Activated CD4-positive, alpha-beta T cell treated with anti-CD3 and anti-CD28 coated beads, Interleukin-2, Interleukin-4, amounts not matched to agents 100 ng/mL and 50 ng/mL, durations not matched to agents 16 hours and 8 hours (primary cell): ENCODE measurements at regions not wholly inside any gene's neighbourhood (a gene's known extent, or its start where the extent isn't known, plus 50 kb on each side); places are given as distances from the start of the nearest gene placed in this dataset.
A peak's percentile ranks its signal among the peaks of the same experiment; 100 is the strongest.

Source experiments
- DNase-seq: peaks from one replicate; pipeline ENCODE4 v3.0.0-alpha.2; 2020; ENCODE audit warnings: low spot score

DNA sequence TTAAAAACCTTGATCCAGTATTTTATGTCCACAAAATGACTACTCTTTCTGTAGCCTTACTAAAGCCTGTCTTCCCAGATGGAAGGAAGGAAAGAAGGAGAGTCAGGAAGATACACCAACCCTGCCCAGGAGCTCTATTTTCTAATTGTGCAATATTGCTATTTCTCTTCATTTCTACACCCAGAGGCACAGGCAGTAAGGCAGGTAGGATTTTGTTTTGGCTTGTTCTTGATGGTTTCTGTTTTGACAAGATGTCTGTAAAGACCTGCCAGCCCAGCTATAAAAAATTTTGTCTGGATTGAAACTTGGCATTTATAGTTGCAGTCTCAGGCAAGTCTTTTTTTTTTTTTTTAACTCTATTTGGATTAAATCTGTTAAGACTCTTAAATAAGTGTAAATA is 587.5 kb upstream of the ARID1B start:
- no peak for DNase-seq

DNA sequence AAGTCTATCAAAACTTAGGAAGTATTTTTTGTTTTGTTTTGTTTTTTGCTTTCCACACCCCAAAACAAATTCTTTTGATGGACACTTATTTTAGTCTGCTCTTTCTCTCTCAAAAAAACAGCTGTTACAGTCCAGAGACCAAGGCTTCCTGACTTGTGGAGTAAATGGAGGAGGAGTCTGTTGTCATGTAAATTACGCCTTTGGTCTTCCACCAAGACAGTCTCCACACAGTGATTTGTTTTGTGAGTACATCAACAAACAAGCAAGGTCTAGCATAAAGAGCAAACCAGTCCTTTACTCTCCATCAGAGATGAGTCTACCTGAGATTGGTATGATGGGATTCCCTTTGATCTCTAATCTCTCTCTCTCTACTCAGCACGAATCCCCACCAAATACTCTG is 588.0 kb upstream of the ARID1B start:
- no peak for DNase-seq

GRCh38 chr6:156185113-156185512 is 592.1 kb upstream of the ARID1B start:
- DNase-seq: no peak

GRCh38 chr6:156183678-156184077 is 593.5 kb upstream of the ARID1B start:
- DNase-seq: no peak

DNA sequence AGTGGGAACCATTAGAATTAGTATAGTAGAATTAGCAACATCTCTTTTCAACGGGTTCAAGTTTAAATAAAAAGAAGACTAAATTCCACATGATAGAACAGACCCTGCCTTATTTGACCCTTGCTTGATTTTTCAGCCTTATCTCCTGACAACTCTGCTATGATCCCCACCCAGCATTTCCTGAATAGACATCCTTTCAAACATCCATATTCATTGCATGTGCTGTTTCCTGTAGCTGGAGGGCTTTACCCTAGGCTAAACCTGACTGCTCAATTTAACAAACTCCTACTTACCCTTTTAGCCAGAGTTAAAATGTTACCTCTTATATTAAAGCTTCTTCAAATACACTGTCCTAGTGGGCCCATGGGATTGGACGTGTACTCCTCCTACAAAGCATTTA is 594.8 kb upstream of the ARID1B start:
- no peak for DNase-seq

DNA sequence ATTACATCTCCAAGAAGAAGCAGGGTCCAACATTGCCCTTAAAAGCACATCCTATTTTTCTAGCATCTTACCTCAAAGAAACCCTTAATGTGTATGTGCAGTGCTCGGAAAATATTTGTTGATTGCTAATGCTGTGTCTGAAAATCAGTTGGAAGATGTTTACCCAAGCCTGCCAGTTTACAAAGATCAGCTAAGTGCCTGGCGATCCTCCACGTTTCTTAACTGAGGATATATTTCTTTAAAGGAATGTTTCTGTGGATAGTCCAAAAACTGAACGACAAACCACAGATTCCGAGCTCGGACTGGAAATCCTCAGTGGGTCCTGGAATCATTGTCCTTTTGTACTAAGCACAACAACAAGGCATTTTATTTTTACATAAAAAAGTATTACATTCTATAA is 595.7 kb upstream of the ARID1B start:
- no peak for DNase-seq

DNA sequence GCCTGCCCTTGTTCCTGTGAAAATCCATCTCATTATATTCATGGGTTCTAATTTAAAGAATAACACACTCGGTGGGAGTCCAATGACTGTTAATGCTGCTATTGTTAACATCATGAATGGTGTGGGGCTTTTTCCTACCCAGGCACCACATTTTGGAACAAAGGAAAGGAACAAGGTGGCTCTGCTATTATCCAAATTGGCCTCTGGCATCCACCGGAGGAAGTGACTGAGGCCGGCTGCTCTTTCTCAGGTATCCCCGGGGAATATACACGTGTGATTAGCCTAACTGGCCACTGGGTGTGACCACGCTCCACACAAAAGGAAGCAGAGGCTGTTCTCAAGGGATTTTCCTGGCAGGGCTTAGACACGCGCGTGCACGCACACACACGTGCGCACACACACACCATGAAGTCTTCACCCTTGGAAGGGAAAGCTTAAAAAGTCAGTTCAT is 601.2 kb upstream of the ARID1B start:
- no peak for DNase-seq

DNA sequence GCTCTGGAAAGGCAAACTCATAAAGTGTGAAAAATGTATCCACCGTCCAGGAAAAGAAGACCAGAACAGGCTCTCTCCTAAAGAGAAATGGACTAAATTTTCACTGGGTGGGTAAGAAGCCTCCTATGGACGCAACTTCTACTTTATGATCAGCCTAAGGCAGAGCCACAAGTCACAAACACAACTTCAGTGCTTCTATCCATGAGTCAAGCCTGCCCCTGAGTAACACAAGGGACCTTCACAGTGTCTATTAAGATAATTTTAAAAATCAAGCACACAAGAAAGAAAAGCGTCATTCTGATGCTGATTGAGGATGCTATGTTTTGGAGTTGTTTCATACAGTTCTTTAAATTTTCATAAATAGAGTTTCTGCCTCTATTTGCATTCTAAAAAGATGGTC is 601.7 kb upstream of the ARID1B start:
- no peak for DNase-seq

GRCh38 chr6:156174031-156174890 is 602.9 kb upstream of the ARID1B start:
- DNase-seq: peak; percentile 87

GRCh38 chr6:156169371-156169770 is 607.8 kb upstream of the ARID1B start:
- DNase-seq: no peak

DNA sequence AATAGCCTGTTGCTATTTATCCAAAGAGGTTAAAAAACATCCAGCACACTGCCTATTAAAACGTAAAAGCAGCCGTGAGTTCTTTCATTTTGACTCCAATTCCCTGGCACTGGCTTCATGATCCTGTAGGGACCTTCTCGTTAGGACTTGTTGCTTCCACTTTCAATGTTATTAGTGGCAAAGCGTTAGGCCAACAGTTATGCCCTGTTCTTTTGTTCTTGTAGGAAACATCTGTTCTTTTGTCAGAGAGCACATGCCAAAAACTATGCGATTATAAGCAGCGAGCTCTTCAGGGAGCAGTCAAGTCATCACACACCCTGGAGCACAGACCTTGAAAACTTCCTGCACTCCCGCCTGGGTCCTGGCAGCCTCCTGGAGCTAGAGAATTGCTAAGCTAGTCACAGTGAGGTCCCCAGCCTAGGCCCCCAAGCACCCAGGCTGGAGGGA is 609.5 kb upstream of the ARID1B start:
- DNase-seq: no peak

- DNase-seq: no peak
These were observed 610.1 kb upstream of the ARID1B start for GRCh38 chr6:156167016-156167624.

GRCh38 chr6:156166093-156166492 is 611.1 kb upstream of the ARID1B start:
- DNase-seq: no peak

DNA sequence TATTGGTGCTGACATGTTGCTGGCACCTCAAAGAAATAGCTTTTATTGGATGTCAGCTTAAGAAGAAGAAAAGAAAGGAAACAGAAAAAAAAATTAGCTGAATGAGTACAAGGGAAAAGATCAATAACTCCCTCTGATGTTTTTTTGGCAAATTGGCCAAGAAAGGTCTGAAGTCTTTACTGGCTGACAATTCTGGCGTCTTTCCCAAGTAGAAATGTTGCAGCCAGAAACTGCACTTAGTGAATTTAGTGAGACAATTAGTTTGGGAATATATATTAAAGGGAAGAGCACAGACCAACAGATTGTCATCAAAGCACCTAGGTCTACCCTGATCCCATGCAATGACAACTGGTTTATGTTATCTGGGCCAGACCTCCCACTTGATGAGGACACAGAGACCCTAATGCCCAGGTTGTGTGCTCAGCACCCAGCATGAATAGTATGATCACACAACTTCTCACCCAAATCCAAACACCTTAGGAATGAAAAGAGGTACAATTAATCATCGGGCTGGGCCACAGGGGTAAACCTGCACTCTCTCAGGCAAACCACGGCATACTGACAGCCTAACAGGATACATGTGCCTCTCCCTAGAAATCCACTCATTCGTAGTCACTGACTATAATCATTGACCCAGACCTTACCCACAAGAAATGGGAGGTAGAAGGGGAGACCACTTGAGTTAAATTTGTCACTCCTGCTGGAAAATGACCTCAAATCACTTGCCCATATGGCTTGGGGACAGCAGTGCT is 612.3 kb upstream of the ARID1B start:
- DNase-seq: no peak

GRCh38 chr6:156163311-156163710 is 613.9 kb upstream of the ARID1B start:
- DNase-seq: no peak

DNA sequence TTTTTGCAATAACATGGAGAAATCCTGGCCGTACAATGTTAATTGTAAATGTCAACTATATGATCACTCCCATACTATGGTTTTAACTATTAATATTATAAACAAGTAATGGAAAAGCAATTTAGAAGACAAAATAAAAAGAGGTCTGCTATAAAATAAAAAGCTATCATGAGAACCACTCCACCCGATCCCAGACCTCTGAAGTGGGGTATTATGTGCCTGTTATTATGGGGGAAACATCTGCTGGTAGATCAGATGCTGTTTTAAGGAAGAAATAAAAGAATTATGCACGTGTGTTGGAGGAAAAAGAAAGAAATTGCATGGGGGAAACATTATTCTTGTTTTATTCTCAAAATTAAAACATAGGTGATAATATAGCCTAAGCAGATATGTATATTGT is 615.7 kb upstream of the ARID1B start:
- no peak for DNase-seq

- no peak for DNase-seq
These were observed 616.4 kb upstream of the ARID1B start for GRCh38 chr6:156160795-156161165.

DNA sequence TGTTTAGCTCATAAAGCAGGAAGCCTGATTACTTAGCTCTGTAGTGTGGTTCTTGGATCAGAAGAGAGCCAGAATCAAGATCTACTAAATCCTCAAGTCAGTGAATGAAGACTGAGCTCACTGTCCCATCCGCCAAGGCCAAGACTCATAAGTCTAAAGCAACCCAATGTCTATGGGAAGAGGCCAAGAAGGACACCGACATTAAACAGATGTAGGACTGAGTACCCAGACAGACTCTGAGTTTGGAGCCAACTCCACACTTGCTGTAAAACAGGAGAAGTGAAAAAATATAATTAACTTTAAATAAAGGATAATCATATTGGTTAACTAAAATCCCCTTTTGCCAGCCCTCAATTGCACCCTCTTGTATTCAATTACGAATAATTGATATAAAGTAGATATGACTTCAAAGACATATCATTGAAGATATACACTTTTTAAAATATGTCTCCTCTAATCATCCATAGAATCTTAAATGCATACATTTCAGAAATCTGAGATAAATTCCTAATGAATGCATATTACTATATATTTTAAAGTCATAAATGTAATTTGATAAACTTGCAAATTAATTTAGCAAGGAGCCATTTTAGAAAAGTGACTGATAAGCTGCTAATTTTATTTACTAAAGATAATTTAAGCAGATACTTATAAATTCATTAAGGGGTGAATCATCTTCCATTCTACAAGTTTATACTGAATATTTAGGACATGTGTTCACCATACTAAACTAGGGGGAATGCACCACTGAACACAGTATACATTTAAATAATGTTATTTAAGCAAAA is 617.0 kb upstream of the ARID1B start:
- no peak for DNase-seq

DNA sequence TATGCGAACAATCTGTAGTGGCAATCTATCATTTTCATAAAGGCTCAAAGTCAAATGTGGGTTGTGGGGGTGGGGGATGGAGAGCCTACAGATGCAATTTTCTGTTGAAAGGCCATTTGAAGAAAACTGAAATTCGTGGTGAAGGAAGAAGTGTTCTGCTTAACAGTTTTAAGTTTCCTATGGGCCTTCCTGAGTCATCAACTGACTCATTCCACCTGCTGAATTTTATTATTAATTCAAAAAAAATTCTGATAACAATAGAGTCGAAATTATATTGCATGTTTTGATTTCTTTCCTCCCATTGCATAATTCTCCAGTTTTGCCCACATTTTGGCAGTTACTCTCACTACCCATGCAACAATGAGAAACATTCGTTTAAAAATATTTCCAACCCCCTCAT is 622.3 kb upstream of the ARID1B start:
- DNase-seq: no peak

DNA sequence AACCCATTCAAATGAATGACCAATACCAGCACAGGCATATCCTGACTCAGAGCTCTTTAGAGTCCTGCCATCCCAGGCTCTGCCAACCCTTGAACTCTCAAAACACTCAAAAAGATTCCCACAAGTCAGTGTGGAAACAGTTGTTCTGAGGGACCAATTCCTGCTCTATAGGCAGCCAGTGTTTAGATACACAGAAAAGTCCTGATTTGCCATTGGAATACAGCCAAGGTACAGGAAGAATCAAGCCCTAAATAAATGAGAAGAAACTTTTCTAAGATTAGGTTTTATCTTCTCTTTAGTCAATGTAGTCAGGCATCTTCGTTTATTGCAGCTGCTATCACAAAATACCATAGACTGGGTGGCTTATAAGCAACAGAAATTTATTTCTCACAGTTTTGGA is 626.8 kb upstream of the ARID1B start:
- DNase-seq: no peak

DNA sequence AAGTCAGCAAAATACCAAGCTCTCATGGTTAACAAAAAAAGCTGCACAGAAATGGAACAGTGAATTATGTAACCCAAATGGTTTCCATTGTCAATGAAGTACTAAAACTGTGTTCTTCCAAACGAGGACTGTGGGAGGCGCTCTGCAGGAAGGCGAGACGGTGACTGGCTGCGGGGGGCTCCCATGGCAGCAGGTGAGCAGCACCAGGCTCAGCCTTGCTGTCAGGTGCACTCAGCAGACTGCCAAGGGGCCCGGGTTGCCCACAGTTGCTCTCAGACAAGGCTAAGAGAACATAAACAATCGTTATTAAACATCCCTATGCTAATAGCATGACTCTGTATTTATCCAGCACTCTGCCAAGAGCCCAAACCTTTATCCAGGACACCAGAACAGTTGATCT is 630.3 kb upstream of the ARID1B start:
- no peak for DNase-seq

GRCh38 chr6:156131221-156131903 is 645.8 kb upstream of the ARID1B start:
- DNase-seq: no peak
